MCF 10A (cell line): ENCODE measurements at regions not wholly inside any gene's neighbourhood (a gene's known extent, or its start where the extent isn't known, plus 50 kb on each side); places are given as distances from the start of the nearest gene placed in this dataset.
A peak's percentile ranks its signal among the peaks of the same experiment; 100 is the strongest.

Experiments
- BruUV-seq: library from RNA; stranded (reverse); fragments of 400-500 nt; replicated peaks from 2 replicates; lab custom pipeline; 2021; lab: Mats Ljungman, UMichigan
- CTCF ChIA-PET: fragments of 300-600 bp; sonication (Branson Sonifier 250); formaldehyde crosslinking; extraction: SDS; loops from one replicate; lab custom pipeline; 2021; ENCODE audit warnings: antibody characterized with exemption, inconsistent platforms; lab: Yijun Ruan, JAX
- POLR2A ChIA-PET: fragments of 300-600, 350-650 bp; sonication (Branson Sonifier 250); formaldehyde crosslinking; extraction: SDS; loops from one replicate; lab custom pipeline; 2020; ENCODE audit warnings: antibody characterized with exemption, inconsistent platforms; lab: Yijun Ruan, JAX
- DNase-seq: peaks from one replicate; pipeline ENCODE4 v3.0.0-alpha.2; 2018; ENCODE audit not compliant: unreplicated experiment
- H3K27ac Mint-ChIP-seq: one replicate; pipeline ENCODE4 v1.8.0; 2022; ENCODE audit warnings: mild to moderate bottlenecking, low read depth, mixed read lengths; ENCODE audit not compliant: unreplicated experiment
- H3K27me3 Mint-ChIP-seq: one replicate; pipeline ENCODE4 v1.8.0; 2022; ENCODE audit warnings: mixed read lengths; ENCODE audit not compliant: insufficient read depth, unreplicated experiment
- H3K36me3 Mint-ChIP-seq: one replicate; pipeline ENCODE4 v1.8.0; 2022; ENCODE audit warnings: mild to moderate bottlenecking, moderate library complexity, mixed read lengths; ENCODE audit not compliant: insufficient read depth, unreplicated experiment
- H3K4me1 Mint-ChIP-seq: one replicate; pipeline ENCODE4 v1.8.0; 2022; ENCODE audit warnings: mixed read lengths; ENCODE audit not compliant: insufficient read depth, unreplicated experiment
- H3K4me3 Mint-ChIP-seq: one replicate; pipeline ENCODE4 v1.8.0; 2022; ENCODE audit warnings: mild to moderate bottlenecking, moderate library complexity, mixed read lengths; ENCODE audit not compliant: unreplicated experiment
- H3K9me3 Mint-ChIP-seq: one replicate; pipeline ENCODE4 v1.8.0; 2022; ENCODE audit warnings: mixed read lengths; ENCODE audit not compliant: unreplicated experiment
- intact Hi-C: fragments of 100-400 bp; cut with micrococcal nuclease; formaldehyde crosslinking; loops from 2 replicates; pipeline ENCODE4 v1.14.1; 2022
- TF ChIP-seq, protein P1 (sequence below): fragments of 200-600 bp; IDR thresholded peaks from one replicate; pipeline ENCODE4 v1.8.0; 2022; ENCODE audit warnings: antibody characterized with exemption, mild to moderate bottlenecking; ENCODE audit not compliant: unreplicated experiment

DNA sequence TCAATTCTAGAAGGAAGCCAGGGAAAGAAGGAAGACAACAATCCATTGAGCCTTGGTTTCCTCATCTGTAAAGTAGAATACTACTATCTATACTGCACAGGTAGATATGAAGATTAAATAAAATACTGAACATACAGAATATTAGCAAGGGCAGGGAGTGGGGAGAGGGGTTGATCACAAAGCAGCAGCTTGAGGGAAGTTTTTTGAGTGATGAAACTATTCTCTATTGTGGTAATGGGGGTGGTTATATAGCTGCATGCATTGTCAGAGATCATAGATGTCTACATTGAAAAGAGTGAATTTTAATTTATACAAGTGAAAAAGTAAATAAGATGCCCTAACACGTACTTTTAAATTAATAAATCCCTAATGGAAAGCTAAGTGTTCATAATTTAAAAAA lies 242.6 kb upstream of the LRTM1 start:
- Mint-ChIP-seq H3K36me3 (no peaks in the 10 kb centered on the region), H3K27ac (peak overlapping the region; percentile 99), H3K9me3 (no peaks in the 10 kb centered on the region), H3K4me1 (peaks cover 47% of the 10 kb centered on the region), H3K27me3 (no peaks in the 10 kb centered on the region), H3K4me3 (peak overlapping the region; percentile 42)
- ChIA-PET CTCF (interaction anchor here (0.6 to 2.9 kb wide), 3 partner anchors 11 to 109 kb away, joined by 3 to 20 read pairs (median 3); no protein-coding TSS in a partner anchor), POLR2A (interaction anchor here (0.6 to 2.0 kb wide), 4 partner anchors 10 to 281 kb away, joined by 3 to 7 read pairs (median 4); no protein-coding TSS in a partner anchor)
- BruUV-seq: no TSS peak
- TF ChIP-seq, protein P1, sequence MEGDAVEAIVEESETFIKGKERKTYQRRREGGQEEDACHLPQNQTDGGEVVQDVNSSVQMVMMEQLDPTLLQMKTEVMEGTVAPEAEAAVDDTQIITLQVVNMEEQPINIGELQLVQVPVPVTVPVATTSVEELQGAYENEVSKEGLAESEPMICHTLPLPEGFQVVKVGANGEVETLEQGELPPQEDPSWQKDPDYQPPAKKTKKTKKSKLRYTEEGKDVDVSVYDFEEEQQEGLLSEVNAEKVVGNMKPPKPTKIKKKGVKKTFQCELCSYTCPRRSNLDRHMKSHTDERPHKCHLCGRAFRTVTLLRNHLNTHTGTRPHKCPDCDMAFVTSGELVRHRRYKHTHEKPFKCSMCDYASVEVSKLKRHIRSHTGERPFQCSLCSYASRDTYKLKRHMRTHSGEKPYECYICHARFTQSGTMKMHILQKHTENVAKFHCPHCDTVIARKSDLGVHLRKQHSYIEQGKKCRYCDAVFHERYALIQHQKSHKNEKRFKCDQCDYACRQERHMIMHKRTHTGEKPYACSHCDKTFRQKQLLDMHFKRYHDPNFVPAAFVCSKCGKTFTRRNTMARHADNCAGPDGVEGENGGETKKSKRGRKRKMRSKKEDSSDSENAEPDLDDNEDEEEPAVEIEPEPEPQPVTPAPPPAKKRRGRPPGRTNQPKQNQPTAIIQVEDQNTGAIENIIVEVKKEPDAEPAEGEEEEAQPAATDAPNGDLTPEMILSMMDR: no peak
- DNase-seq: no peak
- intact Hi-C loops: no loop called here

DNA sequence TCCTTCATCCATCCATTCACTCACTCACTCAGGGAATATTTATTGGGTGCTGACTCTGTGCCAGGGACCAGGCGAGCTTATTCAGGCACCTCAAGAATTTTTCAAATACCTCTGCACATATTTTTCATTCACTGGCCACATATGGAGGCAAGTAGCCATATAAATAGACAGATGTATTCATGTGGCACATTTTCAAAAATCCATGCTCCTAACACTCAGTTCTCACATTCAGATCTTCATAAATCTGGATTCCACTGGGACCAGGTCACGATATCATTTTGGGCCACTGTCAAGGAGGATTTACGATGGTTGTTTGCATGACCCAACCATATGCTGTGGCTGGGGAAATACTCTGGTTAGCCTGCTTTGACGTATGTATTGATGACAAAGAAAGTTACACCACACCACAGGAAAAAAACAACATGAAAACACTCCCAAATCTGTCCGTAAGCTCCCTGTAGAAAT lies 241.8 kb upstream of the LRTM1 start:
- Mint-ChIP-seq H3K9me3 (no peaks in the 10 kb centered on the region), H3K27ac (peak overlapping the region; percentile 99), H3K4me3 (peak overlapping the region; percentile 42), H3K27me3 (no peaks in the 10 kb centered on the region), H3K4me1 (peaks cover 47% of the 10 kb centered on the region), H3K36me3 (no peaks in the 10 kb centered on the region)
- peak; percentile 92 for DNase-seq
- no TSS peak for BruUV-seq
- TF ChIP-seq, protein P1: no peak
- ChIA-PET POLR2A (interaction anchor here (0.6 to 2.0 kb wide), 7 partner anchors 9 to 280 kb away, joined by 3 to 7 read pairs (median 3); no protein-coding TSS in a partner anchor), CTCF (interaction anchor here (0.6 to 2.9 kb wide), 9 partner anchors 8 to 318 kb away, joined by 3 to 20 read pairs (median 4); partner anchors contain the start of gene WNT5A)
- intact Hi-C loops: loop anchor here (1.0 to 10.0 kb wide), 7 partner anchors 9 to 742 kb away; no protein-coding TSS in a partner anchor

DNA sequence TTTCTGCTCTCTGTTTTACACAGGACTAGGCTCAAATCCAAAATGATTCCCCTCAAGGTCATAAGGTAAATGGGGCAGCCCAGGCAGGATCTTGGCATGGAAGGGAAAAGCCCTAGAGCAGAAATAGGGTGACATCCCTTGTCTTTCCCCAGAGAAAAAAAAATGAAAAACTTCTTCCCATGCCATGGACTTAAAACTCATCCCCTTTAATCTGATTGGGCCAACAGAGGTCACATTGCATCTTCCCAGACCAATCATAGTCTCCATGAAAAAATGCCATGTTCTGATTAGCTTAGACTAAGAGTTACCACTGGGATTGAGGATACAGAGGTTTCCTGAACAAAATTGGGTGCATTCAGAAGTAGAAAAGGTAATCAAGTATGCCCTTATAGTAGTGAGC lies 241.3 kb upstream of the LRTM1 start:
- peak; percentile 72 for DNase-seq
- peaks cover 47% of the 10 kb centered on the region for H3K4me1 Mint-ChIP-seq
- TF ChIP-seq, protein P1: no peak
- H3K27ac Mint-ChIP-seq: peak overlapping the region; percentile 99
- ChIA-PET CTCF (interaction anchor here (0.7 to 2.9 kb wide), 9 partner anchors 9 to 738 kb away, joined by 3 to 20 read pairs (median 3); partner anchors contain the start of gene WNT5A), POLR2A (interaction anchor here (0.5 to 1.8 kb wide), 6 partner anchors 8 to 1231 kb away, joined by 3 to 7 read pairs (median 4); no protein-coding TSS in a partner anchor)
- peak overlapping the region; percentile 42 for H3K4me3 Mint-ChIP-seq
- no peaks in the 10 kb centered on the region for H3K9me3 Mint-ChIP-seq
- intact Hi-C loops: loop anchor here (1.0 to 10.0 kb wide), 7 partner anchors 9 to 742 kb away; no protein-coding TSS in a partner anchor
- H3K36me3 Mint-ChIP-seq: no peaks in the 10 kb centered on the region
- no TSS peak for BruUV-seq
- H3K27me3 Mint-ChIP-seq: no peaks in the 10 kb centered on the region

DNA sequence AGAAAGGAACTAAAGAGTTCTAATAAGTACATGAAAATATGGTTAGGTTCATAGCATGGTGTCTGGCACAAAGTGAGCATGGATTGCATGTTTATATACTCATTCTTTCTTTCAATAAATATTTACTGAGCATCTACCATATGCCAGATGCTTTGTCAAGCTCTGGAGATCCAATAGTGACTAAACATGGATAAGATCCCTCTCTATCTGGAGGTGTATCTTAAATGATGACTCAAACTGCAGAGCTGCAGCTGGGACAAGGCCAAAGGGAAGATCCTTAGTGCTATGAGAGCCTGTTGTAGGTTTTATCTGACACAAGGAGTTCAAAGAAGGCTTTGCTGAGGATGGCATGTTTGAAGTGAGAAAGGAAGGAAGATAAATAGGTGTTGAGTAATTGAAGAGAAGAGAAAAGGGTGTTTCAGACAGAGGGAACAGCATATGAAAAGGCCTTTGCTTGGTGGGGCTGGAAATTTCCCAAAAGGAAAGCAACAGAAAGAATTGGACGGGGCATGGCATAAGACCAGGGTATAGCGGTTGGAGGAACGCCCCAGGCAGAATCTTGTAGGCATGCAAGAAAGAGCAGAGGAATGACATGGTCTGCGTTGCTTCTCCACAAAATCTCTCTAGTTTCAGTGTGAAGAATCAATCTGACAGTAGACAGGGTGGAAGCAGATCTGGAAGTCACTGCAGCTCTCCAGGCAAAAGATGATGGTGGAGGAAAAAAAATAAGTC lies 239.9 kb upstream of the LRTM1 start:
- ChIA-PET CTCF (interaction anchor here (0.5 to 2.0 kb wide), 8 partner anchors 10 to 554 kb away, joined by 3 to 6 read pairs (median 3); no protein-coding TSS in a partner anchor), POLR2A (interaction anchor here (0.6 to 1.1 kb wide), 4 partner anchors 10 to 502 kb away, joined by 3 to 5 read pairs (median 3); partner anchors contain the start of gene WNT5A)
- no peaks in the 10 kb centered on the region for H3K9me3 Mint-ChIP-seq
- H3K36me3 Mint-ChIP-seq: no peaks in the 10 kb centered on the region
- TSS peak; percentile 24 for BruUV-seq
- H3K4me3 Mint-ChIP-seq: peak overlapping the region; percentile 1
- TF ChIP-seq, protein P1: no peak
- intact Hi-C loops: loop anchor here (5.0 to 10.0 kb wide), 6 partner anchors 125 to 740 kb away; no protein-coding TSS in a partner anchor
- H3K27ac Mint-ChIP-seq: peak overlapping the region; percentile 99
- no peaks in the 10 kb centered on the region for H3K27me3 Mint-ChIP-seq
- H3K4me1 Mint-ChIP-seq: peaks cover 55% of the 10 kb centered on the region
- DNase-seq: peak; percentile 86
